ENCODE measurements at regions not wholly inside any gene's neighbourhood (a gene's known extent, or its start where the extent isn't known, plus 50 kb on each side); places are given as distances from the start of the nearest gene placed in this dataset.

- no peak for TF ChIP-seq CTCF (IDR thresholded peaks at IDR 0.05)
- TF ChIP-seq POLR2A (IDR thresholded peaks at IDR 0.05), result no peak
These were observed 1153.8 kb upstream of the PCDH7 start for GRCh38 chr4:29566371-29566770.
